ENCODE measurements at regions not wholly inside any gene's neighbourhood (a gene's known extent, or its start where the extent isn't known, plus 50 kb on each side); places are given as distances from the start of the nearest gene placed in this dataset.

DNA sequence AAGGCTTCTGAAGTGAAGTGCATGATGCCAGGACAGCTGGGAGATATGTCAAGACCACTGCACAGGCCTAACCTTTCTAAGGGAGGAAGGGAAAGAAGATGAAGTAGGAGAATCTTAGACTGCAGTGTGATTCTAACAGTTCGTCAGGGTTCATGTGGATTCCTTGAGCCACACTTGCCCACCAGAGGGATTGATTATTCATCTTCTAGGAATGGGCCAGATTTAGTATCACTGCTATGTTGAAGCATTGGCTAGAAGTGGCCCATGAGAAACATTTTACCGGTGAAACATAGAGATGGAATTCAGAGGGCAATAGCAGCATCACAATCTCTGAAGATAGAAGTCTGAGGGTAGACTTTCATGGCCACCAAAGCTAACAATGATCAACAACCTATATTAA is 550.8 kb upstream of the SLITRK1 start:
- TF ChIP-seq, protein P1, sequence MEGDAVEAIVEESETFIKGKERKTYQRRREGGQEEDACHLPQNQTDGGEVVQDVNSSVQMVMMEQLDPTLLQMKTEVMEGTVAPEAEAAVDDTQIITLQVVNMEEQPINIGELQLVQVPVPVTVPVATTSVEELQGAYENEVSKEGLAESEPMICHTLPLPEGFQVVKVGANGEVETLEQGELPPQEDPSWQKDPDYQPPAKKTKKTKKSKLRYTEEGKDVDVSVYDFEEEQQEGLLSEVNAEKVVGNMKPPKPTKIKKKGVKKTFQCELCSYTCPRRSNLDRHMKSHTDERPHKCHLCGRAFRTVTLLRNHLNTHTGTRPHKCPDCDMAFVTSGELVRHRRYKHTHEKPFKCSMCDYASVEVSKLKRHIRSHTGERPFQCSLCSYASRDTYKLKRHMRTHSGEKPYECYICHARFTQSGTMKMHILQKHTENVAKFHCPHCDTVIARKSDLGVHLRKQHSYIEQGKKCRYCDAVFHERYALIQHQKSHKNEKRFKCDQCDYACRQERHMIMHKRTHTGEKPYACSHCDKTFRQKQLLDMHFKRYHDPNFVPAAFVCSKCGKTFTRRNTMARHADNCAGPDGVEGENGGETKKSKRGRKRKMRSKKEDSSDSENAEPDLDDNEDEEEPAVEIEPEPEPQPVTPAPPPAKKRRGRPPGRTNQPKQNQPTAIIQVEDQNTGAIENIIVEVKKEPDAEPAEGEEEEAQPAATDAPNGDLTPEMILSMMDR (IDR thresholded peaks at IDR 0.05): no peak
- TF ChIP-seq POLR2A (IDR thresholded peaks at IDR 0.05): no peak

Data from adrenal gland (tissue), 5 donors.